ENCODE measurements at regions not wholly inside any gene's neighbourhood (a gene's known extent, or its start where the extent isn't known, plus 50 kb on each side); places are given as distances from the start of the nearest gene placed in this dataset.
"Not testable (repeated sequence)": the region's sequence is repeated elsewhere in the genome, so short reads cannot be mapped to it uniquely, and the experiment has no call there.

DNA sequence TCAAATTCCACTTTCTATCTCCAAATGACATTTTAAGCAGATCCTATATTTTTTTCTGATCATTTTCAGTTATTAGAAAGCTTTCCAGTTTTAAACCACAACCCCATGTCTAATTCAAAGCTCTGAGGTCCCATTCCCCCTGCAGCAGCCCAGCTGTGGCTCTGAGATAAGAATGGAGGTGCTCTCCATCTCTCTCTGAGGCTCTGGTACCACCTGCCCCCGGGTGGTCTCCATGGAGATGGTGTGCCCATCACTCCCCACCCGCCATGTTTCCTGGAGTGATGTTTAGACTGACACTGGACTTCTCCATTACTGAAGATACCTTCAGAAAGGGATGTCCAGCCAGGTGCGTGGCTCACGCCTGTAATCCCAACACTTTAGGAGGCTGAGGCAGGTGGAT lies 68.1 kb upstream of the SEC14L1 start:
- DNase-seq, result no peak
- in situ Hi-C loops (cut with HindIII; ENCODE audit: low pct_ligation_motif_present, low pct_unique_long_range_greater_than_20kb, low sequenced_read_pairs), result no loop called here

DNA sequence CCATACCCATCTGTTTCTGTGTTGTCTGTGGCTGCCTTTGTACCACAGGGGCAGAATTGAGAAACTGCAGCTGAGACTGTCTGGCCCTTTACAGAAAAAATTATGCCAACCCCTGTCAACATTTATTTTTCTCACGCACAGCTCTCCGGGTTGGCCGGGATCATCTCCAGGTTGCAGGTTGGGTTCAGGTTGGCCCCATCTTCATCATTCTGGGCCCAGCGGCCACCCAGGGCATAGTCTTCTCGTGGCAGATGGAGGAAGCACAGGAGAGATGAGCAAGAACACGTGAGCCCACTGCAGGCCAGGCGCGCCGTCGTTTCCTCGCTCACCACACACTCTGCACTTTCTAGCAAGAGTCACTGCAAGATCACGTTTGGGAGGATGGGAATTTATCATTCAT lies 66.1 kb upstream of the SEC14L1 start:
- DNase-seq, result no peak
- in situ Hi-C loops (cut with HindIII; ENCODE audit: low pct_ligation_motif_present, low pct_unique_long_range_greater_than_20kb, low sequenced_read_pairs), result no loop called here

DNA sequence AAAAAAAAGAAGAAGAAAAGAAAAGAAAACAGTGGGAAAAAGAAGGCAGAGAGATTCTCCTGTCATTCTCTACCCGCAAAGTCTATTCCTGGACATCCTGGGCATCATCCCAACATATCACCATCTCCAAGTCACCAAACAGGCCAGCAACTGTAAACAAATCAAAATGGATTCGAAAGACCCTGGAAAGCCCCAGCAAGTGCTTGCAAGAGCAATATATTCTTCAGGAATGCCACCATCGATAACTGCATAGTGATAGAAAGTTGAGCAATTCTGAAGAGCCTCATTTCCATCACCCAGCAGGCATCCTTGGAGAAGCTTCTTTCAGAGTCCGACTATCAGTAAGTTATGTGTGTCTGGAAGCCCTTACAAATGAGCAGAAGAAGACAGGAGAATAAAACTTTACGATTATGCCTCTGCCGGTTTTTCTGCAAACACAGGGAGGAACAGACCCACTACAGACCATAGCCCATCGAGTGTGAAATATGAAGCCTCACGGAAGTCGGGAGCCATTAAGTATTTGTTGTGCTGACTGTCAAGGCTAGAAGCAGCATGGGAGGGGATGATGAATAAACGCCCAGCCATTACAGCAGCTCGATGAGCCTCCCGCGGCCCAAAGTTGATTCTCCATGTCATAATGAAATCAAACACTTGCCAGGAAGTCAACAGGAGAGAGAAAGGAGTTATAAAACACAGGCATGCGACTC lies 64.5 kb upstream of the SEC14L1 start:
- in situ Hi-C loops (cut with HindIII; ENCODE audit: low pct_ligation_motif_present, low pct_unique_long_range_greater_than_20kb, low sequenced_read_pairs), result no loop called here
- DNase-seq, result no peak

DNA sequence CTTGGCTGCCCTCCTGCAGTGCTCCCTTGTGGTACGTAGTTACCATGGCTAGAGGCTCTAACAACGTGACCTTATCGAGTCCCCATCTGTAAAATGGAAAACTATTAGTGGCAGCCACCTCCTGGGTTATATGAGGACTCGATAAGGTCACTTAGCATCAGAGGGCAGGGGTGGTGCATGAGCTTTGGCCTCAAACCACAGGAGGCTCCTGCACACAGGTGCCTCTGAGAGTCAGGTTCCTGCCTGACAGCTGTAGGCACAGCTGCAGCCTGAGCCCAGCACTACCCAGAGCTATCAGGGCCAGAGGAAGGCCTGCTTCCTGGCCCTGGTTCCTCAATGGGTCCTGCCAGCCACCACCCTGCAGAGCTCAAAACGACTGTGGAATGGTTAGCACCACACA lies 57.2 kb upstream of the SEC14L1 start:
- in situ Hi-C loops (cut with HindIII; ENCODE audit: low pct_ligation_motif_present, low pct_unique_long_range_greater_than_20kb, low sequenced_read_pairs), result no loop called here
- no peak for DNase-seq

DNA sequence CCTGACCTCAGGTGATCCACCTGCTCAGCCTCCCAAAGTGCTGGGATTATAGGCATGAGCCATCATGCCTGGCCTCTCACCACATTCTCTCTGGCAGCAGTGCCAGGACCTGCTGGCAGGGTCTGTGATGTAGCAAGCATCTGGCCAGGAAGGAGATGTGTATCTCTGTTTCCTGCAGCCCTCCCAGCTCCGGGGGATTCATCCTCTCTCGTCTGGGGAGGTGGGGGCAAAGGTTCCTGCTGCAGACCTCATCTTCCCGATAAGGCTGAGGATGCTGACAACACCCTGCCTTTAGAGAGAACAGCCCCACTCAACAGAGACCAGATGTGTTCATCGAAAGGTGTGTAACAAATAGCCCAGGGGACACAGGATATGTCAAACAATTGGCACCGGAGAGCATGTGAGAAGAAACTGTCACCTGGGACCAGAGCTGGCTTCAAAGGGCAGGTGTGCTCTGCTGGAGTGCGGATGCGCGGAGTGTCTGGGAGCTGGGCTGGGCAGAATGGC lies 54.8 kb upstream of the SEC14L1 start:
- in situ Hi-C loops (cut with HindIII; ENCODE audit: low pct_ligation_motif_present, low pct_unique_long_range_greater_than_20kb, low sequenced_read_pairs), result no loop called here
- no peak for DNase-seq

DNA sequence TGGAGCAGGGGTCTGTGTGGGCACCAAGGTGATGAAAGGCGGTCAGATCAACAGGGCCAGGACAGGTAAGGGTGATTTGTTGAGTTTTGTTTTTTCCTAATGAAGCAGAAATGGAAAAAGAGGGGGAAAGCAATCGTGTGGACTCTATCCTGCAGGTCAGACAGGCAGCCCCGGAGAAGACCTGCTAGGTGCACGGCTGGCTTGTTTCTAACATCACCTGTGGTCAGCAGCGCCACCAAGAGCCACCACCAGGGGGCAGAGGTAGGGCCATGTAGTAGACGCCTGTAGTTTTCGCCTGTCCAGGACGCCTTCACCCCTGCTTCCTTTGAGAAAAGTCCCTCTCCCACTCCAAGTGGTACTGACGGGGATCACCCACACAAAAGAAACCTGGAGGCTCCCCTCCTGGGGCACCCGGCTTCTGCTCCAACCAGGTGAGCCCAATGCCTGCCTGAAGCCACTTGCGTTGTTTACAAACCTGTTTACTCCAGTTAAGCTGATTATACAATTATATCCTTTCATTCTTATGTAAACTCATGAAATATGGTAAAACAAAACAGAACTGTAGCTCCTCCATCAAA lies 54.2 kb upstream of the SEC14L1 start:
- DNase-seq, result peak; percentile 85
- in situ Hi-C loops (cut with HindIII; ENCODE audit: low pct_ligation_motif_present, low pct_unique_long_range_greater_than_20kb, low sequenced_read_pairs), result no loop called here

DNA sequence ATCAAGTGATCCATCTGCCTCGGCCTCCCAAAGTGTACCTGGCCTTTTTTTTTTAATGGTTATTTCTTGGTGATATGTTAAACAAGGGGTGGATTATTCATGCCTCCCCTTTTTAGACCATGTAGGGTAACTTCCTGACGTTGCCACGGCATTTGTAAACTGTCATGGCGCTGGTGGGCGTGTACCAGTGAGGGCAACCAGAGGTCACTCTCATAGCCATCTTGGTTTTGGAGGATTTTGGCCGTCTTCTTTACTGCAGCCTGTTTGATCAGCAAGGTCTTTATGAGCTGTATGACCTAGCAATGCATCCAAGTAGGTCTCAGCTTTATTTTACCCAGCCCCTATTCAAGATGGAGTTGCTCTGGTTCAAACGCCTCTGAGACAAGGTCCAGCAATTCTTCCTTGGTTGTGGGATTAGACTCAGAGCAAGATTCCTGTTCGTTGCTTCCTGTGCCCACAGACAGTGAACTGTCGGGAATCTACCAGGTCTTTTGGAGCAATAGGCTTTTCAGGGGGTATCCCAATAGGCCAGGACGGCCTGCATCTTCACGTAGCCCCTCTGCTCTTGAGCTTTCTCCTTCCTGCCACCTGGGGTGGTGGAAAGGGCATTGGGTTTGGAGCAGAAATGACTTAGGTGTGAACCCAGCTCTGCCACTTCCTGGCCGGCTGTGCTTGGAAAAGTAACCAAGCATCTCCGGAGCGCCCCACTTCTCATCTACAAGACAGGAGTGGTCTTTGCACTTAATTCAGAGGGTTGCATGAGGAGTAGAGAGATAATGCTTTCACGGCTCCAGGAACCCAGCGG lies 52.9 kb upstream of the SEC14L1 start:
- DNase-seq, result no peak
- in situ Hi-C loops (cut with HindIII; ENCODE audit: low pct_ligation_motif_present, low pct_unique_long_range_greater_than_20kb, low sequenced_read_pairs), result no loop called here

DNA sequence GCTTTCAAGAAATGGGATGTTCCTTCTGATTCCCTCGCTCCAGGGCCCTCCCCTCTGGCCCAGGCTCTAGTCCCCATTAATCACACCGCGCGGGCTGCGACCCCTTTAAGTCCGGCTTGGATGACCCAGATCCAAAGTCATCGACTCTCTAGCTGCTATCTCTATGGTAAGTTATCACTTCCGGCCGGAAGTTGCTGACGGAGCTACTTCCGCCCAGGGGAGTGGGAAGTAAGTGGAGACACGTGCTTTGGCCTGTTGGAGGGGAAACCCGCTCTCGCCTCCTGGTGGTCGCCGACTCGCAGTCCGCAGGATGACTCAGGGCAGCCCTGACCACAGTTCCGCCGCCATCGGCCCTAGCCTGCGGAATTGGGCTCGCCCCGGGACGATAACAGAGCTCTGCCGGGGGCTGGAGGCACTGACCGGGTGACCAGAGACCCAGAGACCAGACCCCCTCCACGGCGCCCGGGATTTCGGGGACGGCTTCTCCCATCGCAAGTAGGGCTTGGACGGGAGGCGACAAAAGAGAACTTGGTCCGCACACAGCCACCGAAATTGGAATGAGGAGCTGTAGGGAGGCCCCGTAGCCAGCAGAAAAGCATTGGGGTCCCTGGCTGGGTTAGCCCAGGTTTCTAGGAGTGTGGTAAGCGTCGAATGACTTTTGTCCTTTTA lies 52.2 kb upstream of the SEC14L1 start:
- in situ Hi-C loops (cut with HindIII; ENCODE audit: low pct_ligation_motif_present, low pct_unique_long_range_greater_than_20kb, low sequenced_read_pairs), result no loop called here
- DNase-seq, result peak; percentile 98

DNA sequence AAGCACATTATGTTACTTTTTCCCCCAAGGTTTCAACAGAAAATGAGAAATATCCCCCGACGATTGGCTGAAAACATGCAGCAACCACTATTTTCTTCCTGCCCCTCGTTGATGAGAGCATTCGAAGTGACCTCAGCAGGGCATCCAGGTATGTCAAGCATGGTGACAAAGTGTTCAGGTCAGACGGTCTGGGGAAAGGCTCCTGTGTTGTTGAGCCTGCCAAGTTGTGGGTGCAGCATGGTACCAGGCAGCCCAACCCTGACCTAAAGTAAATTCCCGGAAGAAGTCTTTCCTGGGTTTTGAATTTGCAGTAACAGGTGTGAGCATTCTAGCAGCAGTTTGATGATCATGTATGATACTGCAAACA lies 51.7 kb upstream of the SEC14L1 start:
- DNase-seq, result peak; percentile 14
- in situ Hi-C loops (cut with HindIII; ENCODE audit: low pct_ligation_motif_present, low pct_unique_long_range_greater_than_20kb, low sequenced_read_pairs), result no loop called here

DNA sequence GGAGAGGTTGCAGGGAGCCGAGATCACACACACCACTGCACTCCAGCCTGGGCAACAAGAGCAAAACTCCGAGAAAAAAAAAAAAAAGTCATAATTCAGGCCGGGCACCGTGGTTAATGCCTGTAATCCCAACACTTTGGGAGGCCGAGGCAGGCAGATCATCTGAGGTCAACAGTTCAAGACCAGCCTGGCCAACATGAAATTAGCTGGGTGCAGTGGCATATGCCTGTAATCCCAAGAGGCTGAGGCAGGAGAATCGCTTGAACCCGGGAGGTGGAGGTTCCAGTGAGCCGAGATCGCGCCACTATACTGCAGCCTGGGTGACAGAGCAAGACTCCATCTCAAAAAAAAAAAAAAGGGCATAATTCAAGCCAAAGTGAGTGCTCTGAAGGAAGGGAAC lies 50.8 kb upstream of the SEC14L1 start:
- in situ Hi-C loops (cut with HindIII; ENCODE audit: low pct_ligation_motif_present, low pct_unique_long_range_greater_than_20kb, low sequenced_read_pairs), result not testable (repeated sequence)

DNA sequence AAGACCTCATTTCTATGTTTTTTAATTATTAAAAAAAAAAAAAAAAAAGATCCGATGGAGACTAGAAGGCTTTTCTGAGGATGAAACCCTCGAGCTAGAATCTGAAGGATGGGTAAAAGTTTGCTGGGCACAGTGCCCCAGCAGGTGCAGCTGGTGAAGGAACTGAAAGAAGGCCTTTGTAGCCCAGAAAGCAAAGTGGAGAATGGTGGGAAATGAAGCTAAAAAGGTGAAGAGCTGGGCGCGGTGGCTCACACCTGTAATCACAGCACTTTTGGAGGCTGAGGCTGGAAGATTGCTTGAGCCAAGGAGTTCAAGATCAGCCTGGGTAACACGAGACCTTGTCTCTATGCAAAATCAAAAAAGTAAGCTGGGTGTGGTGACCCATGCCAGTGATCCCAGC lies 50.3 kb upstream of the SEC14L1 start:
- DNase-seq, result no peak
- in situ Hi-C loops (cut with HindIII; ENCODE audit: low pct_ligation_motif_present, low pct_unique_long_range_greater_than_20kb, low sequenced_read_pairs), result no loop called here

More for the DNA sequence above, 50.8 kb upstream of the SEC14L1 start:
- DNase-seq, result not testable (repeated sequence)
